ENCODE measurements at regions not wholly inside any gene's neighbourhood (a gene's known extent, or its start where the extent isn't known, plus 50 kb on each side); places are given as distances from the start of the nearest gene placed in this dataset.

- no peak for DNase-seq (ENCODE audit: low read depth)
These were observed 522.3 kb downstream of the MAT2B start for GRCh38 chr5:164027738-164028137.

- DNase-seq (ENCODE audit: low read depth) = no peak
These were observed 532.8 kb downstream of the MAT2B start for GRCh38 chr5:164038128-164038783.

- no peak for DNase-seq (ENCODE audit: low read depth)
These were observed 535.7 kb downstream of the MAT2B start for GRCh38 chr5:164041105-164041504.

GRCh38 chr5:164048359-164048926 lies 543.0 kb downstream of the MAT2B start:
- DNase-seq (ENCODE audit: low read depth) = no peak

GRCh38 chr5:164051745-164052144 lies 546.3 kb downstream of the MAT2B start:
- DNase-seq (ENCODE audit: low read depth) = no peak

- DNase-seq (ENCODE audit: low read depth) = peak; percentile 20
These were observed 547.2 kb downstream of the MAT2B start for GRCh38 chr5:164052536-164053093.

- DNase-seq (ENCODE audit: low read depth) = no peak
These were observed 547.7 kb downstream of the MAT2B start for GRCh38 chr5:164053123-164053522.

GRCh38 chr5:164054461-164054860 lies 549.0 kb downstream of the MAT2B start:
- DNase-seq (ENCODE audit: low read depth) = no peak

GRCh38 chr5:164057121-164057520 lies 551.7 kb downstream of the MAT2B start:
- no peak for DNase-seq (ENCODE audit: low read depth)

- DNase-seq (ENCODE audit: low read depth) = no peak
These were observed 553.2 kb downstream of the MAT2B start for GRCh38 chr5:164058621-164059020.

- no peak for DNase-seq (ENCODE audit: low read depth)
These were observed 554.1 kb downstream of the MAT2B start for GRCh38 chr5:164059471-164059870.

GRCh38 chr5:164060786-164061355 lies 555.5 kb downstream of the MAT2B start:
- no peak for DNase-seq (ENCODE audit: low read depth)

GRCh38 chr5:164062304-164062703 lies 556.9 kb downstream of the MAT2B start:
- no peak for DNase-seq (ENCODE audit: low read depth)

- no peak for DNase-seq (ENCODE audit: low read depth)
These were observed 559.8 kb downstream of the MAT2B start for GRCh38 chr5:164065266-164065665.

- no peak for DNase-seq (ENCODE audit: low read depth)
These were observed 566.3 kb downstream of the MAT2B start for GRCh38 chr5:164071671-164072070.

GRCh38 chr5:164073081-164073480 lies 567.7 kb downstream of the MAT2B start:
- no peak for DNase-seq (ENCODE audit: low read depth)

- DNase-seq (ENCODE audit: low read depth) = no peak
These were observed 571.1 kb downstream of the MAT2B start for GRCh38 chr5:164076556-164076955.

GRCh38 chr5:164090358-164090757 lies 584.9 kb downstream of the MAT2B start:
- no peak for DNase-seq (ENCODE audit: low read depth)

- no peak for DNase-seq (ENCODE audit: low read depth)
These were observed 586.4 kb downstream of the MAT2B start for GRCh38 chr5:164091836-164092235.

GRCh38 chr5:164094291-164094690 lies 588.9 kb downstream of the MAT2B start:
- DNase-seq (ENCODE audit: low read depth) = no peak

GRCh38 chr5:164097749-164098148 lies 592.3 kb downstream of the MAT2B start:
- DNase-seq (ENCODE audit: low read depth) = no peak

- no peak for DNase-seq (ENCODE audit: low read depth)
These were observed 593.1 kb downstream of the MAT2B start for GRCh38 chr5:164098531-164098930.

GRCh38 chr5:164098979-164099378 lies 593.6 kb downstream of the MAT2B start:
- DNase-seq (ENCODE audit: low read depth) = no peak

Measured in fibroblast of gingiva (primary cell).